ENCODE measurements at regions not wholly inside any gene's neighbourhood (a gene's known extent, or its start where the extent isn't known, plus 50 kb on each side); places are given as distances from the start of the nearest gene placed in this dataset.

GRCh38 chr17:72296456-72296855, 175.6 kb downstream of the SOX9 start:
- Histone ChIP-seq H3K36me3 (ENCODE audit: control insufficient read depth in 2 of 2, insufficient read depth in 2 of 2, low read length in 2 of 2) (no peaks in the 10 kb centered on the region), H3K9ac (ENCODE audit: low read depth in 1 of 2, low read length in 2 of 2) (no peak overlapping the region), H3K9me3 (ENCODE audit: control insufficient read depth in 2 of 2, low read length in 2 of 2) (no peaks in the 10 kb centered on the region), H3K27ac (ENCODE audit: low read depth in 2 of 2, low read length in 2 of 2) (no peak overlapping the region), H3K4me3 (ENCODE audit: low read length in 2 of 2) (no peak overlapping the region), H3K4me1 (ENCODE audit: control insufficient read depth in 2 of 2, insufficient read depth in 2 of 2, low read length in 2 of 2) (no peaks in the 10 kb centered on the region), H3K27me3 (ENCODE audit: control insufficient read depth in 2 of 2, insufficient read depth in 2 of 2, low read length in 2 of 2) (no peaks in the 10 kb centered on the region)

GRCh38 chr17:72297326-72298115, 176.7 kb downstream of the SOX9 start:
- Histone ChIP-seq H3K9me3 (ENCODE audit: control insufficient read depth in 2 of 2, low read length in 2 of 2) (no peaks in the 10 kb centered on the region), H3K4me1 (ENCODE audit: control insufficient read depth in 2 of 2, insufficient read depth in 2 of 2, low read length in 2 of 2) (no peaks in the 10 kb centered on the region), H3K9ac (ENCODE audit: low read depth in 1 of 2, low read length in 2 of 2) (no peak overlapping the region), H3K4me3 (ENCODE audit: low read length in 2 of 2) (no peak overlapping the region), H3K27ac (ENCODE audit: low read depth in 2 of 2, low read length in 2 of 2) (no peak overlapping the region), H3K27me3 (ENCODE audit: control insufficient read depth in 2 of 2, insufficient read depth in 2 of 2, low read length in 2 of 2) (no peaks in the 10 kb centered on the region), H3K36me3 (ENCODE audit: control insufficient read depth in 2 of 2, insufficient read depth in 2 of 2, low read length in 2 of 2) (no peaks in the 10 kb centered on the region)

GRCh38 chr17:72299100-72299499, 178.3 kb downstream of the SOX9 start:
- Histone ChIP-seq H3K36me3 (ENCODE audit: control insufficient read depth in 2 of 2, insufficient read depth in 2 of 2, low read length in 2 of 2) (no peaks in the 10 kb centered on the region), H3K27ac (ENCODE audit: low read depth in 2 of 2, low read length in 2 of 2) (no peak overlapping the region), H3K9me3 (ENCODE audit: control insufficient read depth in 2 of 2, low read length in 2 of 2) (no peaks in the 10 kb centered on the region), H3K27me3 (ENCODE audit: control insufficient read depth in 2 of 2, insufficient read depth in 2 of 2, low read length in 2 of 2) (no peaks in the 10 kb centered on the region), H3K4me3 (ENCODE audit: low read length in 2 of 2) (no peak overlapping the region), H3K9ac (ENCODE audit: low read depth in 1 of 2, low read length in 2 of 2) (no peak overlapping the region), H3K4me1 (ENCODE audit: control insufficient read depth in 2 of 2, insufficient read depth in 2 of 2, low read length in 2 of 2) (no peaks in the 10 kb centered on the region)

- no peaks in the 10 kb centered on the region for H3K36me3 ChIP-seq (ENCODE audit: control insufficient read depth in 2 of 2, insufficient read depth in 2 of 2, low read length in 2 of 2)
- no peaks in the 10 kb centered on the region for H3K4me1 ChIP-seq (ENCODE audit: control insufficient read depth in 2 of 2, insufficient read depth in 2 of 2, low read length in 2 of 2)
- no peak overlapping the region for H3K9ac ChIP-seq (ENCODE audit: low read depth in 1 of 2, low read length in 2 of 2)
- H3K27ac ChIP-seq (ENCODE audit: low read depth in 2 of 2, low read length in 2 of 2): no peak overlapping the region
- no peaks in the 10 kb centered on the region for H3K27me3 ChIP-seq (ENCODE audit: control insufficient read depth in 2 of 2, insufficient read depth in 2 of 2, low read length in 2 of 2)
- H3K4me3 ChIP-seq (ENCODE audit: low read length in 2 of 2): no peak overlapping the region
- no peaks in the 10 kb centered on the region for H3K9me3 ChIP-seq (ENCODE audit: control insufficient read depth in 2 of 2, low read length in 2 of 2)
Measured at GRCh38 chr17:72299592-72299991, 178.8 kb downstream of the SOX9 start.

GRCh38 chr17:72301887-72302286, 181.1 kb downstream of the SOX9 start:
- no peaks in the 10 kb centered on the region for H3K27me3 ChIP-seq (ENCODE audit: control insufficient read depth in 2 of 2, insufficient read depth in 2 of 2, low read length in 2 of 2)
- H3K9ac ChIP-seq (ENCODE audit: low read depth in 1 of 2, low read length in 2 of 2): no peak overlapping the region
- H3K9me3 ChIP-seq (ENCODE audit: control insufficient read depth in 2 of 2, low read length in 2 of 2): no peaks in the 10 kb centered on the region
- no peaks in the 10 kb centered on the region for H3K36me3 ChIP-seq (ENCODE audit: control insufficient read depth in 2 of 2, insufficient read depth in 2 of 2, low read length in 2 of 2)
- no peaks in the 10 kb centered on the region for H3K4me1 ChIP-seq (ENCODE audit: control insufficient read depth in 2 of 2, insufficient read depth in 2 of 2, low read length in 2 of 2)
- H3K27ac ChIP-seq (ENCODE audit: low read depth in 2 of 2, low read length in 2 of 2): no peak overlapping the region
- no peak overlapping the region for H3K4me3 ChIP-seq (ENCODE audit: low read length in 2 of 2)

- Histone ChIP-seq H3K4me1 (ENCODE audit: control insufficient read depth in 2 of 2, insufficient read depth in 2 of 2, low read length in 2 of 2) (no peaks in the 10 kb centered on the region), H3K9me3 (ENCODE audit: control insufficient read depth in 2 of 2, low read length in 2 of 2) (no peaks in the 10 kb centered on the region), H3K9ac (ENCODE audit: low read depth in 1 of 2, low read length in 2 of 2) (no peak overlapping the region), H3K27ac (ENCODE audit: low read depth in 2 of 2, low read length in 2 of 2) (no peak overlapping the region), H3K4me3 (ENCODE audit: low read length in 2 of 2) (no peak overlapping the region), H3K27me3 (ENCODE audit: control insufficient read depth in 2 of 2, insufficient read depth in 2 of 2, low read length in 2 of 2) (no peaks in the 10 kb centered on the region), H3K36me3 (ENCODE audit: control insufficient read depth in 2 of 2, insufficient read depth in 2 of 2, low read length in 2 of 2) (no peaks in the 10 kb centered on the region)
Measured at GRCh38 chr17:72302735-72303134, 181.9 kb downstream of the SOX9 start.

GRCh38 chr17:72303787-72304733, 183.2 kb downstream of the SOX9 start:
- Histone ChIP-seq H3K36me3 (ENCODE audit: control insufficient read depth in 2 of 2, insufficient read depth in 2 of 2, low read length in 2 of 2) (no peaks in the 10 kb centered on the region), H3K9ac (ENCODE audit: low read depth in 1 of 2, low read length in 2 of 2) (no peak overlapping the region), H3K4me3 (ENCODE audit: low read length in 2 of 2) (no peak overlapping the region), H3K9me3 (ENCODE audit: control insufficient read depth in 2 of 2, low read length in 2 of 2) (no peaks in the 10 kb centered on the region), H3K27ac (ENCODE audit: low read depth in 2 of 2, low read length in 2 of 2) (no peak overlapping the region), H3K4me1 (ENCODE audit: control insufficient read depth in 2 of 2, insufficient read depth in 2 of 2, low read length in 2 of 2) (no peaks in the 10 kb centered on the region), H3K27me3 (ENCODE audit: control insufficient read depth in 2 of 2, insufficient read depth in 2 of 2, low read length in 2 of 2) (no peaks in the 10 kb centered on the region)

GRCh38 chr17:72304859-72305258, 184.0 kb downstream of the SOX9 start:
- no peaks in the 10 kb centered on the region for H3K9me3 ChIP-seq (ENCODE audit: control insufficient read depth in 2 of 2, low read length in 2 of 2)
- H3K27me3 ChIP-seq (ENCODE audit: control insufficient read depth in 2 of 2, insufficient read depth in 2 of 2, low read length in 2 of 2): no peaks in the 10 kb centered on the region
- no peak overlapping the region for H3K9ac ChIP-seq (ENCODE audit: low read depth in 1 of 2, low read length in 2 of 2)
- H3K4me1 ChIP-seq (ENCODE audit: control insufficient read depth in 2 of 2, insufficient read depth in 2 of 2, low read length in 2 of 2): no peaks in the 10 kb centered on the region
- no peak overlapping the region for H3K27ac ChIP-seq (ENCODE audit: low read depth in 2 of 2, low read length in 2 of 2)
- no peak overlapping the region for H3K4me3 ChIP-seq (ENCODE audit: low read length in 2 of 2)
- no peaks in the 10 kb centered on the region for H3K36me3 ChIP-seq (ENCODE audit: control insufficient read depth in 2 of 2, insufficient read depth in 2 of 2, low read length in 2 of 2)

- H3K4me3 ChIP-seq (ENCODE audit: low read length in 2 of 2): no peak overlapping the region
- H3K27me3 ChIP-seq (ENCODE audit: control insufficient read depth in 2 of 2, insufficient read depth in 2 of 2, low read length in 2 of 2): no peaks in the 10 kb centered on the region
- no peak overlapping the region for H3K9ac ChIP-seq (ENCODE audit: low read depth in 1 of 2, low read length in 2 of 2)
- H3K4me1 ChIP-seq (ENCODE audit: control insufficient read depth in 2 of 2, insufficient read depth in 2 of 2, low read length in 2 of 2): no peaks in the 10 kb centered on the region
- no peaks in the 10 kb centered on the region for H3K36me3 ChIP-seq (ENCODE audit: control insufficient read depth in 2 of 2, insufficient read depth in 2 of 2, low read length in 2 of 2)
- no peak overlapping the region for H3K27ac ChIP-seq (ENCODE audit: low read depth in 2 of 2, low read length in 2 of 2)
- H3K9me3 ChIP-seq (ENCODE audit: control insufficient read depth in 2 of 2, low read length in 2 of 2): no peaks in the 10 kb centered on the region
Measured at GRCh38 chr17:72305472-72305871, 184.7 kb downstream of the SOX9 start.

GRCh38 chr17:72306037-72306436, 185.2 kb downstream of the SOX9 start:
- Histone ChIP-seq H3K36me3 (ENCODE audit: control insufficient read depth in 2 of 2, insufficient read depth in 2 of 2, low read length in 2 of 2) (no peaks in the 10 kb centered on the region), H3K27me3 (ENCODE audit: control insufficient read depth in 2 of 2, insufficient read depth in 2 of 2, low read length in 2 of 2) (no peaks in the 10 kb centered on the region), H3K9ac (ENCODE audit: low read depth in 1 of 2, low read length in 2 of 2) (no peak overlapping the region), H3K4me3 (ENCODE audit: low read length in 2 of 2) (no peak overlapping the region), H3K4me1 (ENCODE audit: control insufficient read depth in 2 of 2, insufficient read depth in 2 of 2, low read length in 2 of 2) (no peaks in the 10 kb centered on the region), H3K9me3 (ENCODE audit: control insufficient read depth in 2 of 2, low read length in 2 of 2) (no peaks in the 10 kb centered on the region), H3K27ac (ENCODE audit: low read depth in 2 of 2, low read length in 2 of 2) (no peak overlapping the region)

All from mucosa of rectum (tissue), 2 donors.